ENCODE measurements at regions not wholly inside any gene's neighbourhood (a gene's known extent, or its start where the extent isn't known, plus 50 kb on each side); places are given as distances from the start of the nearest gene placed in this dataset.

GRCh38 chr6:97870273-97870672 lies 587.3 kb upstream of the MMS22L start:
- Histone ChIP-seq H3K27me3 (ENCODE audit: insufficient read depth, poor library complexity, severe bottlenecking) (no peaks in the 10 kb centered on the region), H3K27ac (replicated peaks) (no peak overlapping the region), H3K4me3 (replicated peaks; ENCODE audit: insufficient read depth, low read length) (no peak overlapping the region)
- no peak for DNase-seq (ENCODE audit: low read depth in 1 of 2, low spot score in 1 of 2)
- TF ChIP-seq SPI1 (IDR thresholded peaks at IDR 0.05; ENCODE audit: borderline replicate concordance, low read depth) (no peak), CTCF (IDR thresholded peaks at IDR 0.05; ENCODE audit: insufficient read depth, low read length) (no peak), GABPA (IDR thresholded peaks at IDR 0.05; ENCODE audit: low read depth) (no peak), POLR2AphosphoS5 (IDR thresholded peaks at IDR 0.05; ENCODE audit: low read depth) (no peak)
- TF ChIP-seq, protein P1, sequence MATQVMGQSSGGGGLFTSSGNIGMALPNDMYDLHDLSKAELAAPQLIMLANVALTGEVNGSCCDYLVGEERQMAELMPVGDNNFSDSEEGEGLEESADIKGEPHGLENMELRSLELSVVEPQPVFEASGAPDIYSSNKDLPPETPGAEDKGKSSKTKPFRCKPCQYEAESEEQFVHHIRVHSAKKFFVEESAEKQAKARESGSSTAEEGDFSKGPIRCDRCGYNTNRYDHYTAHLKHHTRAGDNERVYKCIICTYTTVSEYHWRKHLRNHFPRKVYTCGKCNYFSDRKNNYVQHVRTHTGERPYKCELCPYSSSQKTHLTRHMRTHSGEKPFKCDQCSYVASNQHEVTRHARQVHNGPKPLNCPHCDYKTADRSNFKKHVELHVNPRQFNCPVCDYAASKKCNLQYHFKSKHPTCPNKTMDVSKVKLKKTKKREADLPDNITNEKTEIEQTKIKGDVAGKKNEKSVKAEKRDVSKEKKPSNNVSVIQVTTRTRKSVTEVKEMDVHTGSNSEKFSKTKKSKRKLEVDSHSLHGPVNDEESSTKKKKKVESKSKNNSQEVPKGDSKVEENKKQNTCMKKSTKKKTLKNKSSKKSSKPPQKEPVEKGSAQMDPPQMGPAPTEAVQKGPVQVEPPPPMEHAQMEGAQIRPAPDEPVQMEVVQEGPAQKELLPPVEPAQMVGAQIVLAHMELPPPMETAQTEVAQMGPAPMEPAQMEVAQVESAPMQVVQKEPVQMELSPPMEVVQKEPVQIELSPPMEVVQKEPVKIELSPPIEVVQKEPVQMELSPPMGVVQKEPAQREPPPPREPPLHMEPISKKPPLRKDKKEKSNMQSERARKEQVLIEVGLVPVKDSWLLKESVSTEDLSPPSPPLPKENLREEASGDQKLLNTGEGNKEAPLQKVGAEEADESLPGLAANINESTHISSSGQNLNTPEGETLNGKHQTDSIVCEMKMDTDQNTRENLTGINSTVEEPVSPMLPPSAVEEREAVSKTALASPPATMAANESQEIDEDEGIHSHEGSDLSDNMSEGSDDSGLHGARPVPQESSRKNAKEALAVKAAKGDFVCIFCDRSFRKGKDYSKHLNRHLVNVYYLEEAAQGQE (IDR thresholded peaks at IDR 0.05; ENCODE audit: insufficient replicate concordance, low read depth) = no peak

GRCh38 chr6:97876711-97877110 lies 593.7 kb upstream of the MMS22L start:
- DNase-seq (ENCODE audit: low read depth in 1 of 2, low spot score in 1 of 2) = no peak
- Histone ChIP-seq H3K4me3 (replicated peaks; ENCODE audit: insufficient read depth, low read length) (no peak overlapping the region), H3K27ac (replicated peaks) (no peak overlapping the region), H3K27me3 (ENCODE audit: insufficient read depth, poor library complexity, severe bottlenecking) (no peaks in the 10 kb centered on the region)
- TF ChIP-seq GABPA (IDR thresholded peaks at IDR 0.05; ENCODE audit: low read depth) = no peak
- TF ChIP-seq CTCF (IDR thresholded peaks at IDR 0.05; ENCODE audit: insufficient read depth, low read length) = no peak
- TF ChIP-seq, protein P1 (IDR thresholded peaks at IDR 0.05; ENCODE audit: insufficient replicate concordance, low read depth) = no peak
- TF ChIP-seq POLR2AphosphoS5 (IDR thresholded peaks at IDR 0.05; ENCODE audit: low read depth) = no peak
- TF ChIP-seq SPI1 (IDR thresholded peaks at IDR 0.05; ENCODE audit: borderline replicate concordance, low read depth) = no peak

DNA sequence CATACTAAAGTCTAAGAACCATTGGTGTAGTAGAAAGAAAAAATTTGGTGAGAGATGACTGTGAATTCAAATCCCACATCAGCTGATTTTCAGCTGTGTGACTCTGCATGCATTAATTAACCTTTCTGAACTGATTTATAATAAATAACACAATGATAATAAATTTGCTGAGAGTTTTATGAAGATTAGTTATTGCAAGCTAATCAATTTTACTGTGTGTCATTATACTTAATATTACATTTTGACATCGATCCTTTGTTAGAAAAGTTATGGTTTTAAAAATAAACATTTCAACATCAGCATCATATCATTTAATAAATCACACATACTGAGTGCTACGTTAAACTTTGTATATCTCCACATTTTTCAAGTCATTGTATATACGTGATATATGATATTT lies 599.7 kb upstream of the MMS22L start:
- H3K27ac ChIP-seq (replicated peaks) = no peak overlapping the region
- H3K4me3 ChIP-seq (replicated peaks; ENCODE audit: insufficient read depth, low read length) = no peak overlapping the region
- H3K27me3 ChIP-seq (ENCODE audit: insufficient read depth, poor library complexity, severe bottlenecking) = no peaks in the 10 kb centered on the region
- no peak for DNase-seq (ENCODE audit: low read depth in 1 of 2, low spot score in 1 of 2)
- TF ChIP-seq, protein P1 (IDR thresholded peaks at IDR 0.05; ENCODE audit: insufficient replicate concordance, low read depth) = no peak

- H3K27me3 ChIP-seq (ENCODE audit: insufficient read depth, poor library complexity, severe bottlenecking) = no peaks in the 10 kb centered on the region
- TF ChIP-seq GABPA (IDR thresholded peaks at IDR 0.05; ENCODE audit: low read depth) (no peak), POLR2AphosphoS5 (IDR thresholded peaks at IDR 0.05; ENCODE audit: low read depth) (no peak), SPI1 (IDR thresholded peaks at IDR 0.05; ENCODE audit: borderline replicate concordance, low read depth) (no peak), CTCF (IDR thresholded peaks at IDR 0.05; ENCODE audit: insufficient read depth, low read length) (no peak)
- TF ChIP-seq, protein P1 (IDR thresholded peaks at IDR 0.05; ENCODE audit: insufficient replicate concordance, low read depth) = no peak
- no peak for DNase-seq (ENCODE audit: low read depth in 1 of 2, low spot score in 1 of 2)
- H3K27ac ChIP-seq (replicated peaks) = no peak overlapping the region
- no peak overlapping the region for H3K4me3 ChIP-seq (replicated peaks; ENCODE audit: insufficient read depth, low read length)
These were observed 602.3 kb upstream of the MMS22L start for GRCh38 chr6:97885325-97885724.

All from HL-60 (cell line).